ENCODE measurements at regions not wholly inside any gene's neighbourhood (a gene's known extent, or its start where the extent isn't known, plus 50 kb on each side); places are given as distances from the start of the nearest gene placed in this dataset.

- ChIA-PET POLR2A (ENCODE audit: low non-redundant PET) (no interaction called here), CTCF (no interaction called here)
- no peak for DNase-seq (ENCODE audit: low spot score)
Measured at GRCh38 chr13:64993514-64994164, 2236.5 kb downstream of the PCDH9 start.

GRCh38 chr13:64992314-64992713 is 2237.8 kb downstream of the PCDH9 start:
- CTCF ChIA-PET: no interaction called here
- POLR2A ChIA-PET (ENCODE audit: low non-redundant PET): no interaction called here
- no peak for DNase-seq (ENCODE audit: low spot score)
- no peak overlapping the region for H3K27ac ChIP-seq
- no peak for TF ChIP-seq CTCF (conservative IDR thresholded peaks at IDR 0.05; ENCODE audit: low read depth)

More at GRCh38 chr13:64993514-64994164, 2236.5 kb downstream of the PCDH9 start:
- TF ChIP-seq CTCF (conservative IDR thresholded peaks at IDR 0.05; ENCODE audit: low read depth): no peak
- no peak overlapping the region for H3K27ac ChIP-seq

DNA sequence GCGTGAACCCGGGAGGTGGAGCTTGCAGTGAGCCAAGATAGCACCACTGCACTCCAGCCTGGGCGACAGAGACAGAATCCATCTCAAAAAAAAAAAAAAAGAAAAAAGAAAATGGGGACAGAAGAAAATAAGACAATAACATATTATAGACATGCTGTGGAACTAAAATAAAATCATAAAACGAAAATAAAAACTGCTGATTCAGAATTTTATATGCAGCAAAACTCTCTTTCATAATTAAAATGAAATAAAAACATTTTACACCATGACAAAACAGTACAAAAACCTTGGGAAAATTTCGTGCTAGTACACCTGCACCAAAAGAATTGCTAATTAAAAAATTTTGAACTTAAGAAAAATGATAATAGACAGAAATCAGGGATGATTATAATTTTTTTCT is 2245.1 kb downstream of the PCDH9 start:
- ChIA-PET POLR2A (ENCODE audit: low non-redundant PET) (no interaction called here), CTCF (no interaction called here)
- no peak overlapping the region for H3K27ac ChIP-seq
- no peak for TF ChIP-seq CTCF (conservative IDR thresholded peaks at IDR 0.05; ENCODE audit: low read depth)
- DNase-seq (ENCODE audit: low spot score): no peak

GRCh38 chr13:64962404-64962803 is 2267.7 kb downstream of the PCDH9 start:
- POLR2A ChIA-PET (ENCODE audit: low non-redundant PET): no interaction called here
- CTCF ChIA-PET: interaction anchor here (1.2 kb wide), 1 partner anchor 9 kb away, joined by 3 read pairs; no protein-coding TSS in a partner anchor
- H3K27ac ChIP-seq: no peak overlapping the region
- no peak for DNase-seq (ENCODE audit: low spot score)
- TF ChIP-seq CTCF (conservative IDR thresholded peaks at IDR 0.05; ENCODE audit: low read depth): no peak

DNA sequence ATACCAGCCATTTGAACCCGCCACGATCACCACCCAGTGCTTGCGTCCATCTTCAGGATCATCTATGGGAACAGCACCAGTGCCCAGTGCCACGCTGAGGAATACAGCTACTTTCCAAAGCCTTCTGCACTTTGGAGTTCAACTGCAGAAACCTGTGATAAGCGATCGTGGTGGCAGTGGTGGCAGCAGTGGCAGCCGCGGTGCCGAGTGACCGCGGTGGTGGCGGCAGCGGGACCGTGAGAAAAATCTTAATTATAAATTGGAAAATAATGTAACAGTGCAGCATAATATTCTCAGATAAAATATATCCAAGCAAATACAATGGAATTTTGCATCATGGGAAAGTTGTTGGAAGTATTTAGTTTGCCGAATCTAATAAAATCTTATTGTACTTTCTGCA is 2270.9 kb downstream of the PCDH9 start:
- ChIA-PET CTCF (no interaction called here), POLR2A (ENCODE audit: low non-redundant PET) (no interaction called here)
- no peak overlapping the region for H3K27ac ChIP-seq
- TF ChIP-seq CTCF (conservative IDR thresholded peaks at IDR 0.05; ENCODE audit: low read depth): no peak
- DNase-seq (ENCODE audit: low spot score): no peak

GRCh38 chr13:64958106-64958505 is 2272.0 kb downstream of the PCDH9 start:
- no peak for TF ChIP-seq CTCF (conservative IDR thresholded peaks at IDR 0.05; ENCODE audit: low read depth)
- ChIA-PET CTCF (no interaction called here), POLR2A (ENCODE audit: low non-redundant PET) (no interaction called here)
- H3K27ac ChIP-seq: no peak overlapping the region
- no peak for DNase-seq (ENCODE audit: low spot score)
